ENCODE measurements at regions not wholly inside any gene's neighbourhood (a gene's known extent, or its start where the extent isn't known, plus 50 kb on each side); places are given as distances from the start of the nearest gene placed in this dataset.
"Not testable (repeated sequence)": the region's sequence is repeated elsewhere in the genome, so short reads cannot be mapped to it uniquely, and the experiment has no call there.

DNA sequence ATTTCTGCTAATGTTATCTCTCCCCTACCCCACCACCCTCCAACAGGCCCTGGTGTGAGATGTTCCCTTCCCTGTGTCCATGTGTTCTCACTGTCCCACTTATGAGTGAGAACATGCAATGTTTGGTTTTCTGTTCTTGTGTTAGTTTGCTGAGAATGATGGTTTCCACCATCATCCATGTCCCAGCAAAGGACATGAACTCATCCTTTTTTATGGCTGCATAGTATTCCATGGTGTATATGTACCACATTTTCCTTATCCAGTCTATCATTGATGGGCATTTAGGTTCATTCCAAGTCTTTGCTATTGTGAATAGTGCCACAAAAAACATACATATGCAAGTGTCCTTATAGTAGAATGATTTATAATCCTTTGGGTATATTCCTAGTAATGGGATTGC, 104.5 kb downstream of the ZNF33B start:
- FAIRE-seq; H4K20me1 ChIP-seq (replicated peaks; ENCODE audit: control insufficient read depth, extremely low read depth, insufficient read depth, low read length); BruUV-seq (replicated peaks); H3K4me2 ChIP-seq (ENCODE audit: insufficient read depth, low read length); H3K9me1 ChIP-seq (replicated peaks; ENCODE audit: control insufficient read depth, extremely low read depth, insufficient read depth, low read length); H3K27ac ChIP-seq (ENCODE audit: insufficient read depth, low read depth, low read length); DNase-seq (ENCODE audit: low read depth, low spot score); H3K27me3 ChIP-seq (ENCODE audit: control insufficient read depth in 2 of 2, insufficient read depth in 2 of 2, low read length in 2 of 2); H2AFZ ChIP-seq (ENCODE audit: low read depth, low read length); H3K4me1 ChIP-seq (ENCODE audit: control insufficient read depth, extremely low read depth, insufficient read depth, low read length); POLR2A ChIA-PET; intact Hi-C loops (cut with micrococcal nuclease); H3K9ac ChIP-seq (replicated peaks; ENCODE audit: extremely low read depth, insufficient read depth, low read length); H3K4me3 ChIP-seq (replicated peaks in 1 of 3; ENCODE audit: insufficient read depth in 1 of 3, low read depth in 1 of 3, low read length in 3 of 3); dilution Hi-C loops (cut with MboI; ENCODE audit: extremely low pct_ligation_motif_present, low sequenced_read_pairs); H3K36me3 ChIP-seq (ENCODE audit: control insufficient read depth in 2 of 2, extremely low read depth in 1 of 2, insufficient read depth in 2 of 2, low read length in 2 of 2); H3K9me3 ChIP-seq (replicated peaks; ENCODE audit: control insufficient read depth, insufficient read depth, low read length); H3K79me2 ChIP-seq (ENCODE audit: control insufficient read depth, insufficient read depth, low read length); CTCF ChIA-PET: not testable (repeated sequence)

- no peak for FAIRE-seq
- H3K9me1 ChIP-seq (replicated peaks; ENCODE audit: control insufficient read depth, extremely low read depth, insufficient read depth, low read length): no peaks in the 10 kb centered on the region
- BruUV-seq (replicated peaks): no TSS peak
Measured at GRCh38 chr10:42532996-42533395, 105.4 kb downstream of the ZNF33B start.

More at GRCh38 chr10:42532996-42533395, 105.4 kb downstream of the ZNF33B start:
- H3K36me3 ChIP-seq (ENCODE audit: control insufficient read depth in 2 of 2, extremely low read depth in 1 of 2, insufficient read depth in 2 of 2, low read length in 2 of 2): no peaks in the 10 kb centered on the region
- no peak overlapping the region for H3K9ac ChIP-seq (replicated peaks; ENCODE audit: extremely low read depth, insufficient read depth, low read length)
- ChIA-PET POLR2A (no interaction called here), CTCF (no interaction called here)
- H4K20me1 ChIP-seq (replicated peaks; ENCODE audit: control insufficient read depth, extremely low read depth, insufficient read depth, low read length): no peaks in the 10 kb centered on the region
- DNase-seq (ENCODE audit: low read depth, low spot score): no peak
- no peaks in the 10 kb centered on the region for H3K27me3 ChIP-seq (ENCODE audit: control insufficient read depth in 2 of 2, insufficient read depth in 2 of 2, low read length in 2 of 2)
- TF ChIP-seq MYC (IDR thresholded peaks at IDR 0.05; ENCODE audit: low read depth, low read length) (no peak), JUN (IDR thresholded peaks at IDR 0.05; ENCODE audit: borderline replicate concordance, insufficient read depth, insufficient read length, low read depth) (no peak), FOS (IDR thresholded peaks at IDR 0.05; ENCODE audit: borderline replicate concordance, insufficient read depth, low read length) (no peak), CTCF (IDR thresholded peaks at IDR 0.05; ENCODE audit: extremely low read depth in 1 of 2, insufficient read depth in 1 of 2, low read depth in 1 of 2, low read length in 2 of 2) (no peak), POLR2AphosphoS5 (IDR thresholded peaks at IDR 0.05; ENCODE audit: insufficient read depth, low read depth, low read length) (no peak), POLR2A (IDR thresholded peaks at IDR 0.05; ENCODE audit: low read depth, low read length) (no peak), MAX (IDR thresholded peaks at IDR 0.05; ENCODE audit: insufficient read depth, insufficient read length) (no peak)
- no peak overlapping the region for H2AFZ ChIP-seq (ENCODE audit: low read depth, low read length)
- intact Hi-C loops (cut with micrococcal nuclease) (no loop called here), dilution Hi-C loops (cut with MboI; ENCODE audit: extremely low pct_ligation_motif_present, low sequenced_read_pairs) (no loop called here)
- no peak overlapping the region for H3K27ac ChIP-seq (ENCODE audit: insufficient read depth, low read depth, low read length)
- H3K4me3 ChIP-seq (replicated peaks in 1 of 3; ENCODE audit: insufficient read depth in 1 of 3, low read depth in 1 of 3, low read length in 3 of 3): no peak overlapping the region
- no peaks in the 10 kb centered on the region for H3K4me1 ChIP-seq (ENCODE audit: control insufficient read depth, extremely low read depth, insufficient read depth, low read length)
- no peak overlapping the region for H3K4me2 ChIP-seq (ENCODE audit: insufficient read depth, low read length)
- H3K79me2 ChIP-seq (ENCODE audit: control insufficient read depth, insufficient read depth, low read length): no peaks in the 10 kb centered on the region
- no peaks in the 10 kb centered on the region for H3K9me3 ChIP-seq (replicated peaks; ENCODE audit: control insufficient read depth, insufficient read depth, low read length)
